LHCN-M2 (cell line): ENCODE measurements at regions not wholly inside any gene's neighbourhood (a gene's known extent, or its start where the extent isn't known, plus 50 kb on each side); places are given as distances from the start of the nearest gene placed in this dataset.
"Not testable (repeated sequence)": the region's sequence is repeated elsewhere in the genome, so short reads cannot be mapped to it uniquely, and the experiment has no call there.

Experiments
- DNase-seq: peaks from one replicate; pipeline ENCODE4 v3.0.0-alpha.2; 2012; ENCODE audit warnings: low read depth

DNA sequence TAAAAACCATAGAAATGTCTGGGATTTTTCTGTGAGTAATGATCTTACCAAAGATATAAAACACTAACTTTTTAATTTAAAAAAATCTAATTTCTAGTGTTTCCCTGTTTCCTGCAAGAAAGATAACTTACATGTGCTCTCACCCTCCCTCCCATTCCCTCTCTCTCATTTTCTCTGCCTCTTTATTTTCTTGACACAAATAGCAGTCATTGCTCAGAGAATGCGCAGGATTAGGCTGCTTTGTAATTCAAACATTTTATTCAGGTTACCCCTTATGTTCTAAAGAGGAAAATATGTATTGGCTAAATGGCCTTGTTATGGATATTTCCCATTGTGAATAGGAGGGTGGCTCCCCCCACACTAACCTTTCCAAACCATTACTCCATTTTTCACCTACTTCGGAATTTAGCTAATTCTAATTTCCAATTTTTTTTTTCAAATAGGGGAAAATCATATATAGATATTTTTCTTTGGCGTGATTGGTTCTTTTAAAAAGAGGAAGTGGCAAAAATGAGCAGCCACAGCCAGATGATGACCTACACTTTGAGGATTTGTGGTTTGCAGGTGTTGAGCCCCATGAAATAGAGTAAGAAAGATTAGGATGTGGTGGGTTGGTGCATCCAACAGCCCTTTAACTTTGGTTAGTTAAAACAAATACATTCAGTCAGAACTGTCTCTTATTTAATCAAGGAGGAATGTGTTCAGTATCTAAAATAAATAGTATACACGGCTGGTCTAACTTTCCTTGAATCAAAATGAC lies 554.4 kb downstream of the IGSF11 start:
- DNase-seq = no peak

DNA sequence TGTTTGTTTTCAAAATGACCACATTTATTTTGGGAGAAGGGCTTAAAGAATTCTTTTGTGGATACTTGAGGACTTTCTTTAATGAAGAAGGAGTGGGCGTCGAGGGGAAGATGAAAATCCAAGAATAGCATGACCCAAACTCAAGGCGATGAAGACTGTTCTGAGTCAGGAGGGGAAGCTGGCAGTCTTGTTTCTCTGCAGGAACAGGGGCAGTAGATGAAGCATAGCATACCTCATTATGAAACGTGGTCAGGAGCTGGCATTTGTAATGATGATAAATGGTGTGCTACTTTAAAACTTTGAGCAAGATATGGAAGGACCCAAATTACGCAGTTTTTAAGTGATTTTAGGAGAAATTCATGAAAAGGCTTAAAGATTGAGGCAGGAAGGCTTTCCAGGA lies 549.0 kb downstream of the IGSF11 start:
- no peak for DNase-seq

DNA sequence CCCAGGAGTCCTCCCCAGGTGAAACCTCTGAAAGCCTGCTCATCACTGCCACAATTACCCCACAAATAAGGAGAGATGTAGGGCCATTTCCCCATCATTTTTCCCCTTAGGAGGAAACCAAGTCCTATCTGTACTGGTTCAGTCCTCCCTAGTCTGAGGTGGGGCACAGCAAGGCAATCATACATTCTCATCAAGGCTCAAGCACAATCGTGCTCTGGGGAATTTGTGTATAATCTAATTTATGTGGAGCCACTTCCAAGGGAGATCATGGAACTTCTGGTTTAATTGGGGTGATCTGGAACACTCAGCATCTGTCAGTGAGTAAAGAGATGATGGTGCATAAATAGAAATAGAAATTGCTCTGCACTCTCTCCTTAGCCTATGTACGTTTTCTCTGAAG lies 546.9 kb downstream of the IGSF11 start:
- no peak for DNase-seq

DNA sequence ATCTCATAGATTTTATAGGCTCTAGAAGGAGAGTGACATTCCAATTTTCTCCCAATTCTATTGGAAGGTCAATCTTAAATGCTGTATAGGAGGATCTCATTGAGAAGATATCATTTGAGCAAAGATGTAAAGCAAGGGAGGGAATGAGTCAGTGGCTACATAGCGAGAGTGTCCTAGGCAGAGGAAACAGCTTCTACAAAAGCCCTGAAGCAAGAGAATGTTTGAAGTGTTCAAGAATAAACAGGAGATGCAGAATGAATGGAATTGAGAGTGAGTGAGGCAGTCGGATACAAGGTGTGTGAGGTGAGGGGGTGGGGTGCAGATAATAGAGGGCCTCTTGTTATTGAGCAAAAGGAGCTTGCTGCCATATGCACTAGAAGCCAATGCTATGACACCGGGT lies 545.9 kb downstream of the IGSF11 start:
- DNase-seq = no peak

DNA sequence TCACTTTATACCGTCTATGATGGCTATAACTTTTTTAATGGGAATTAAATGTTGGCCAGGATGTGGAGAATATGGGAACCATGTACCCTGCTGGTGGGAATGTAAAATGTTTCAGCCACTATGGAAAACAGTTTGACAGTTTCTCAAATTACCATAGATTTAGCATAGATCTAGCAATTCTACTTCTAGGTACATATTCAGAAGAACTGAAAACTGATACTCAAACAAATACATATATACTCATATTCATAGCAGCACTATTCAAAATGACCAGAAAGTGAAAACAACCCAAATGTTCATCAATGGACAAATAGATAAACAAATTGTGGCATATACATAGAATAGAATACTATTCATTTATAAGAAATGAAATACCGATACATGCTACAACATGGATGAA lies 539.4 kb downstream of the IGSF11 start:
- DNase-seq = no peak

DNA sequence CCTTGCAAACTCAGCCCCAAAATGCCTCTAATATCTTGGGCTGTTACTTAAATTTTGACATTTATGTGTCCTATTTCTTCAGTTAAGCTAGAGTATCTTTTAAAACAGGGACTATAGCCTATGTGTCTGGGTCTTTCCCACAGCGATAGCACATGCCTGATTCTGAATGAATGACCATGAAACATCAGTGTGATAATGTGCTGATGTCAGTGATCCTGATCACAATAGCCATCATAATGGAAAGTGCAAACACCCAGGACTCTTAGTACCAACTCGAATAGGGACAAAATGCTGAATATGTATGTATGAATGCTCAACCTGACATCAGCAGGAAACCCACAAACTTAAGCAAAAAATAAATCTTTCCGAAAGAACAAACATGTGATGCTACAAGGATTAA lies 537.4 kb downstream of the IGSF11 start:
- no peak for DNase-seq

DNA sequence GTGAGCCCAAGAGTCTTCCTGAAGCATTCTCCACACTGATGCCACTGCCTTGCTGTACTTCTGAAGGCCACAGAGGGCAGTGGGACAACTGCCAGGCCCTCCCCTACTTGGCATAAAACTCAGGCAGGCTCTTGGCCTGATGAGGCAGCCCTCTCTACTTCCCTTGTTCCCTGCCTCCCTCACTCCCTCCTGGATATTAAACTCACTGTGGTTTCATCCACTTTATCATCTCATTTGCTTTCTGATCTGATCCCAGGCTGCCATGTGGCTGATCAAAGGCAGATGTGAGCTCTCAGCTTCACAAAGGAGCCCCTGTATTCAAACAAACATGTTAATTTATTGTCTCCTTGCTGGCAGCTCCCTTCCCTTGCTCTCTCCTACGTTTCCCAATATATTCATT lies 533.5 kb downstream of the IGSF11 start:
- DNase-seq = peak; percentile 0

DNA sequence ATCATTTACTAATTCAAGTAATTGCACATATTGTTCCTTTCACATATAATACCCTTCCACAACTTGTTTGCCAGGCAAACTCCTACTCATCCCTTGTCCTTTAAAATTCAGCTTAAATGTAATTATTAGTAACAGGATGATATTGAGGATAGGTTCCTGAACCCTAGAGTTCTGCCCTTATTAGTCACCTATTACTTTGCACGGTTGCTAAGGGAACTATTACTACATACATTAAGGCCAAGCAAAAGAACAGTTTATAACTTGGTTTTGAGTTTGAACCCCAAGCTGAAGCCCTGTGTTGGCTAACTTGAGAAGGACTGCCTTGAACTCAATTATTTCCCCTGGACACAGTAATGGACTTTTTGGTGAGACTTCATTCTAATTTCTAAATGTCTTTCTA lies 529.7 kb downstream of the IGSF11 start:
- no peak for DNase-seq

DNA sequence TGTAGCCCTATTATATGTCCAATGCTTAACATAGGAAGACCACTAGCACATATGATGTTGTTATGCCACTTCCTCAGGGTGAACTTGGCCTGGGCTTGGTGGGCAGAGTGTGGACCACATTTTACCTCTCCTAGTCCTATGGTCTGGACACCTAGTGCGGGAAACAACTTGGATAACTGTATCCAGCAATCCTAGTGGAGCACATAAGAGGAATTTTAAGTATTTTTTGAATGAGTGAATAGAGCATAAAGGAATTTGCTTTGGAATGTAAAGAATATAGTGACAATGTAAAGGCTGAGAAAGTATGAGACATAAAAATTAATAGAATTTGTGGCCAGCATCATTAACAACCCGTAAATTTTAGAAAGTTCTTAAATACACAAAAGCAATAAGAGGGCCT lies 528.9 kb downstream of the IGSF11 start:
- DNase-seq = no peak

DNA sequence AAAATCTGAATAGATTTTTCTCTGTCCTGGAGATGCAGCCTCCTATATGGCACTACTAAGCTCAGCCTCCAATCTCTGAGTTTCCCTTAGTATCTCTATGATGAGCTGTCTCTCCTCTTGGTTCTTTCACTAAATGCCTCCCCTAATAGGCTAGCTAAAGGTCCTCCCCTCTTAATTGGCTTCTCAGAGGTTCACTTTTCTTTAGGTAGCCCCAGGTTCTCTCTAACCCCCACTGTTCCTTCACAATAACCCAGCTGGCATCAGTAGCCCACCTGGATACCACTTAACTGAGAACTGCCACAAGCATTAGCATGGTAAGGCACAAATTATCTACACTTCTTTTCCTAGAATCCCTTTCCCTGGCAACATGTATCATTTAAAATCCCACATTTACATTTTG lies 523.2 kb downstream of the IGSF11 start:
- DNase-seq = no peak

DNA sequence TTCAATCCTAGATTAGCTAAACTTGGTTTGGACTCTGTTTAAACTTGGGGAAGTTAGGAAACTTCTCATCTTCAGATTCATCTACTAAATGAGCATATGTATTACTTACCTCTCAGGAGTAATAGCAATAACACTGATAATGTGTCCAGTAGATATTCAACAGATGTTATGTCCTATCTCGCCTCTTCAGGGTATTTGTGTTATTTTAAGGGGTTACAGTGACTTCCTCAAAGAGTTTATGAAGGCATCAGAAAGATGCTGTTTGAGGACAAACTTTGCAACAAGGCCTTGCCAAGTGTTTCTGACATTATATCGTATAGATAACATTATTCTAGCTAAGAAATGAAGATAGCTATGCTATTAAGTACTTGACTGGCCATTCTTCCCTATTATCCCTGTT lies 522.3 kb downstream of the IGSF11 start:
- no peak for DNase-seq

DNA sequence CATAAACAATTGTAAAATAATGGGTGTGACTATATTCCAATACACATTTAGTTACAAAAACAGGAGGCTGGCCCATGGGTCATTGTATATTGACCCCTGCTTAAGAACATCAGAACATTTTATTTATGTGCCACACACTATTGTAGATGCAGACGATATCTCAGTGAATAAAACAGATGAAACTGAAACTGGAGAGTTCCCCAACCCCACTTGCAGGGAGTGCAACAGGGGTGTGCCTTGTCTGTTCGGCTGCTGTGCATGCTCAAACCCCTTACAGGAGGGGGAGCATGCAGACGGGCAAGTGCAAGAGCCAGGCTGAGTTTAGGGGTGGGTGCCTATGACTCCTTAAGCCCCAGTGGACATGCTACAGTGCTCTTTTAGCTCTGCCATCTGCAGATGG lies 509.6 kb downstream of the IGSF11 start:
- DNase-seq = no peak

DNA sequence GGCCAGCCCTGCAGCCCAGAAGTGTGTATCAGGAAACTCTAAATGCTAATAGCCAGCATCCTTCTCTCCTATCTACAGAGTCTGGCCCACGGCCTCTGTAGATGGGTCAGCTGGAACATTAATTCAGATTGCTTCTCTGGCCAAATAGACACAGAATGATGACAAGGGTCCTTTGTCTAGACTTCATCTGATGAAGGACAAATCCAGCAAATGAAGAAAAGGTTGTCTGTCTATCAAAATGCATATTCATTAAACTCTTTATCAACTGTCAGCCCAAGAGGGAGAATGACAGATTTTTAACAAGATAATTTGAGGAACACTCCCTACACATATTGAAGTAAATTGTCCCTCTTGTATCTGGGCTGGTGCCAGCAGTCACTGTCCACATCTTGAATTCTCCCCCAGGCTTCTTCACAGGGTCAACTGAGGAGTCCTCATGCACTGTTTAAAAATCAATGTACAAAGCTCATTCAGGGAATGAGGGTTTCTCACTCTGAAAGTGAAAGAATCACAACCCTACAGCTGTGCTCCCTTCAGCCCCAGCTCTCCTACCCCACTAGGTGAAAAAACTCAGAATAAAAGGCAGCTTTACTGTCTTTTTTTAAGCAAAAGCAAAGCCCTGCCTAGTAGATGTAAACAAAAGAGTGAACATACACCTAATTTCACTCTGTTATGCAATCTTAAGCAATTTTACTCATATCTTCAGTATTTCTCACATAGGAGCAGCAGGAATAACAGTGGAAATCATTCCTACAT lies 507.7 kb downstream of the IGSF11 start:
- DNase-seq = no peak

DNA sequence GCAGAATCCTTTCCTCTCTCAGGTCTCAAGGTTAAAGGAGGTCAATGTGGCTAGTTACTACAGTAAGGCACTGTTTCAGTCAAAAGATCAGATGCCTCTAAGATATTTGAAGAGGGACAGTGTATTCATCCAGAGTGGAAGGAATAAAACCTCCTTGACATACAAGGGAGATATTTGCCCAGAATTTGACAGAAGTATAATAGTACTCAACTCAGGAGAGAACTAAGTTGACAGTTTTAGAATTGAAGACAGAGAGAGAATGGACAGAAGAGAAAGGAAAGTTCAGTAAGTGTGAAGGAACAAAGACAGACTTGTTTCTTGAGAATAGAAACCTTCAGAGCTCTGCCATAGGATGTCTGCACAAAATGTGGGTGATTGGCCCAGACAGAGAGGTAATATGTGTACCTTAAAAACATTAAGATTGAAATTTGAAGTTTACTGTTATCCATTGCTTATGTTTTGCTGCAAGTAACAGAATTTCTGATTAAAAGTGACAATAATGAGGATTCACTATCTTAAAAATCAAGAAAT lies 507.1 kb downstream of the IGSF11 start:
- DNase-seq = no peak

DNA sequence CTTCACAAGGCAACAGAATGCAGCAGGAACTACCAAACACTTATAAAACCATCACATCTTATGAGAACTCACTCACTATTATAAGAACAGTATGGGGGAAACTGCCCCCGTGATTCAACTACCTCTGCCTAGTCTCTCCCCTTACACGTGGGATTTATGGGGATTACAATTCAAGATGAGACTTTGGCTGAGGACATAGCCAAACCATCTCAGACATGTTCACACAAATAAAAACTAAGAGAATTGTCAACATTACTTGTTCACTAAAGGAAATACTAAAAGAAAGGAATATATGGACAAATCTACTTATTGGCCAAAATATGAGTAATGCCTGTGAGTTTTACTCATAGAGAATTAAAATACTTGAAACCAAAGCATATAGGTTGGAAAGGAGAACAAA lies 505.1 kb downstream of the IGSF11 start:
- DNase-seq = no peak

DNA sequence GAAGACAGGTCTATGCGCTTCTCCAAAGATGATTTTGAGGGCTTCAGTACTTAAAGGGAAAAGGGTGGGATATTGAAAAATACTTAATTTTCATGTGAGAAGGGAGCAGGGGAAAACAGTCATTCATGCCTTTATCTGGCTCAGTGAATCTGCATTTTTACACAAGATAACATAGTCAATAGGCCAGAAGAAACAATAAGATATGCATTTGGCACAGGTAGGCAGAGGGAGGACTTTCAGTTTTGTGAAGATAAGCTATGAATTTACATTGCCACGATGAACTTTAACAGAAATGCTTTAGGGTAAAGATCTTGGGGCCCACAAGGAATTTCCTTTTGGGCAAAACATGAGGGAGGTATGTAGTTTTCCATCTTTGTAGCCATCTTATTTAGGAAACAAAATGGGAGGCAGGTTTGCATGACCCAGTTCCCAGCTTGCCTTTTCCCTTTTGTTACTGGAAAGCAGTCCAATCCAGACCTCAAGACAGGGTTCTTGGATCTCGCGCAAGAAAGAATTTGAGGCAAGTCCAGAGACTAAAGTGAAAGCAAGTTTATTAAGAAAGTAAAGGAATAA lies 504.2 kb downstream of the IGSF11 start:
- DNase-seq = no peak

DNA sequence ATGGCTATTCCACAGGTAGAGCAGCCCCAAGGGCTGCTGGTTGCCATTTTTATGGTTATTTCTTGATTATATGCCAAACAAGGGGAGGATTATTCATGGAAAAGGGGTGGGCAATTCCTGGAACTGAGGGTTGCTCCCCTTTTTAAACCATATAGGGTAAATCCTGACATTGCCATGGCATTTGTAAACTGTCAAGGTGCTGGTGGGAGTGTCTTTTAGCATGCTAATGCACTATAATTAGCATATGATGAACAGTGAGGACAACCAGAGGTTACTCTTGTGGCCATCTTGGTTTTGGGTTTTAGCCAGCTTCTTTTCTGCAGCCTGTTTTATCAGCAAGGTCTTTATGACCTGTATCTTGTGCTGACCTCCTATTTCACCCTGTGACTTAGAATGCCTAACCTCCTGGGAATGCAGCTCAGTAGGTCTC lies 503.7 kb downstream of the IGSF11 start:
- DNase-seq = not testable (repeated sequence)

DNA sequence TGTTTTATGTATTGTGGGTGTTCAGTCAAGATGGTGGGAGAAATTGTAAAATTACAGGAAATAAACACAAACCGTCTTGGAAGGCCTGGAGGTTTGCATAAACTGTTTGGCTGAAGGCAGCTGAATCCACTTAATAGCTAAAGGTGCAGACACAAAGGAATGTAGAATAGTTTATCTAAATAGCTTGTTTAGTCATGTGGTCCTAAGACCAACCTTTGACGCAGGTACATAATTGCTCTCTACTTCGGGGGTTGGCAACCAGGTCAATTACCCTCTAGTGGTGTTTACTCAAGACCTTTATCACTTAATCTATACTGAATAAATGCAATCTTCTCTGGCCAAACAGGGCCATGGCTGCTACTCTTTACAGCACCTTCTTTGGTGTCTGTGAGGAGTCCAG lies 502.8 kb downstream of the IGSF11 start:
- DNase-seq = no peak

DNA sequence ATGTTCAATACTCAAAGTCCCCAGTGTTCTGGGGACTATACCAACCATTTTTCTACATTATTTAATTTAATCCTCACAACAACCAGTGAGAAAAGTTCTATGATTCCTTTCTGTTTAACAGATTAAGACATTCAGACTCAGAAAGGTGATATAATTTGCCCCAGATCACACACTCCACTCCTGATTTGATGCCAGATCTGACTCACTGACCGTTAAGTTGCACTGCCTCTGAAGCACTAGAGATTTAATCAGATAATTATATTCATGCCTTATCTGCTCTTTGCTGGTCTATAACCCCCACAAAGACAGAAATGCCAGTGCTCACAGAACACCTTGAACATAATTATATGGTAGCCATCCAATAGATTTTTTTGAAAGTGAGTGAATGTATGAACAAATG lies 501.0 kb downstream of the IGSF11 start:
- no peak for DNase-seq

DNA sequence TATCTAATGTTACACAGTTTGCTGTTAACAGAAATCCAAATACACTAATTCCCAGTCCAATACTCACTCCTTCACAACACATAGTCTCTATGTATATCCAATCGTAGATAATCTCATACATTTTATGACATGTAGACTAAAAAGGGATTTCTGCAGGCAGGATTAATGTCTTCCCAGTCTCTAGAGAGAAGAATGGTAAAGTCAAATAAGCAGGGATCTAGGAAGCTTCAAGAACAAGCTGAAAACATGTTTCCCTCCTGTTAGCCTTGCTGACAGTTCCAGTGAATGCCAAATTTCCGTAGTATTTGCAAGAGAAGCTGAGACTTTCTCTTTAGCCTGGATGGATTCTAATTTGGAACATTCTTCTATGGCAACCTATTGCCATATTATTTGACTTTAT lies 500.1 kb downstream of the IGSF11 start:
- no peak for DNase-seq

DNA sequence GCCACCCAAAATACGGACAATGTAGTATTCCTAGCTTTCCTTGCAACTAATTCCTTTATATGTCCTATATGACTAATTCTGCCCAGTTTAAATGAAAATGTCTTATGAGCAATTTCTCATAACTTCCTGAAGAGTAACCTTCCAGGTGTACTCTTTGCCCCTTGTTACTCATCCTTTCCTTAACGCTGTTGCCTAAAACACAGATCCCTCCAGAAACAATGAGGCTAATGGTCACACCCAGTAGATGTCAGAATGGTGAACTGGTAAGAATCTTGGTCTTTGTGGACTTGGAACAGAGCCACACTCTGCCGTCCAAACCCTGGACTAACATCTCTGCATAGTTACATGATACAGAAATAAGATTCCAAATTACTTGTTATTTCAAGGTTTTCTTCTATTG lies 497.9 kb downstream of the IGSF11 start:
- DNase-seq = no peak

DNA sequence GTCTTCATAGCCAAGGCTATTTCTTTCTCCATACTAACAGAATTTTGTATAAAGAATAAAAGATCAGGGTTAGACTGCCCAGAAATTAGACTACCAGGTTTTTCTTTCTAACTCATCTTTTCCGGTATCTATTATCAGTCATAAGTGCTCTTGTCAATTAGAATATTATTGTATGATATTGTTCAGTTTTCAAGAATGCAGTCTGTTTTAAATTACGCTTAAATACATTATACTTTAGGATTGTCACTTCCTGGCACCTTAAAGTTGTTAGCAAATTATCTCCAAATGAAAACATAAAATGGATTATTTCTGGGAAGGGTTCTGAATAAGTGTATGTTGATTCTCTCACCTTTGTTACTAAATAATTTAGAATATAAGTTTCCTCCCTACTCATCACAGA lies 497.2 kb downstream of the IGSF11 start:
- DNase-seq = no peak

DNA sequence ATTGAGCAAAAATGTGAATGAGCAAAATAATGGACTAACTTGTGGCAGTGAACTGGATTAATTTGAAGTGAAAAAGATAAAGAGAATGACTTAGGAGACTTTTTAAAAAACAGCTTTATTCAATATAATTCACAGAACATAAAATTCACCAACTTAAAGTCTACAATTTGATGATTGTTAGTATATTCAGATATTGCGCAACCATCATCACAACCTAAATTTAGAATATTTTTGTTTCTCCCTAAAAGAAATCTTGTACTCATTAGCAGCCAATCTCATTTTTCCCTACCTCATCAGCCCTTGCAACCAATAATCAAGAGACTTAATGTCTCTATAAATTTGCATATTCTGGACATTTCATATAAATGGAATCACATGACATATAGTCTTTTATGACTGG lies 496.5 kb downstream of the IGSF11 start:
- no peak for DNase-seq
